BE2C (cell line): ENCODE measurements at regions not wholly inside any gene's neighbourhood (a gene's known extent, or its start where the extent isn't known, plus 50 kb on each side); places are given as distances from the start of the nearest gene placed in this dataset.

Source experiments
- DNase-seq: peaks from one replicate; pipeline ENCODE4 v3.0.0-alpha.2; 2020
- H3K27me3 ChIP-seq: fragments of 250-450 bp; sonication (Bioruptor Pico); 2 replicates; pipeline ENCODE4 v1.5.1; 2020; ENCODE audit warnings: mild to moderate bottlenecking
- H3K36me3 ChIP-seq: fragments of 250-450 bp; sonication (Bioruptor Pico); 2 replicates; pipeline ENCODE4 v1.5.1; 2020; ENCODE audit warnings: mild to moderate bottlenecking
- H3K4me1 ChIP-seq: fragments of 250-450 bp; sonication (Bioruptor Pico); 2 replicates; pipeline ENCODE4 v1.5.1; 2020
- H3K4me3 ChIP-seq: 2 replicates; pipeline ENCODE4 v1.5.1; 2011; ENCODE audit warnings: low read depth, low read length
- H3K9me3 ChIP-seq: fragments of 250-450 bp; sonication (Bioruptor Pico); 2 replicates; pipeline ENCODE4 v1.5.1; 2020
- CTCF ChIP-seq: IDR thresholded peaks from 2 replicates; pipeline ENCODE4 v1.5.1; 2012; ENCODE audit warnings: mild to moderate bottlenecking, low read depth, low read length

GRCh38 chrX:39499996-39500395 lies 597.8 kb downstream of the BCOR start:
- H3K27me3 ChIP-seq: no peaks in the 10 kb centered on the region
- DNase-seq: no peak
- H3K9me3 ChIP-seq: no peaks in the 10 kb centered on the region
- H3K4me3 ChIP-seq: no peak overlapping the region
- H3K4me1 ChIP-seq: no peaks in the 10 kb centered on the region
- no peak for TF ChIP-seq CTCF
- no peaks in the 10 kb centered on the region for H3K36me3 ChIP-seq

GRCh38 chrX:39501822-39502221 lies 595.9 kb downstream of the BCOR start:
- Histone ChIP-seq H3K4me3 (no peak overlapping the region), H3K9me3 (no peaks in the 10 kb centered on the region), H3K36me3 (no peaks in the 10 kb centered on the region), H3K27me3 (no peaks in the 10 kb centered on the region), H3K4me1 (no peaks in the 10 kb centered on the region)
- TF ChIP-seq CTCF: no peak
- DNase-seq: no peak

- DNase-seq: no peak
- no peak for TF ChIP-seq CTCF
- H3K27me3 ChIP-seq: no peaks in the 10 kb centered on the region
Observed at GRCh38 chrX:39502486-39502885, 595.3 kb downstream of the BCOR start.

GRCh38 chrX:39504227-39504626 lies 593.5 kb downstream of the BCOR start:
- Histone ChIP-seq H3K4me3 (no peak overlapping the region), H3K9me3 (no peaks in the 10 kb centered on the region), H3K27me3 (no peaks in the 10 kb centered on the region), H3K36me3 (no peaks in the 10 kb centered on the region), H3K4me1 (no peaks in the 10 kb centered on the region)
- TF ChIP-seq CTCF: no peak
- DNase-seq: no peak

More at GRCh38 chrX:39502486-39502885, 595.3 kb downstream of the BCOR start:
- Histone ChIP-seq H3K9me3 (no peaks in the 10 kb centered on the region), H3K4me1 (no peaks in the 10 kb centered on the region), H3K36me3 (no peaks in the 10 kb centered on the region), H3K4me3 (no peak overlapping the region)

GRCh38 chrX:39504850-39505259 lies 592.9 kb downstream of the BCOR start:
- no peaks in the 10 kb centered on the region for H3K27me3 ChIP-seq
- DNase-seq: no peak
- no peaks in the 10 kb centered on the region for H3K36me3 ChIP-seq
- TF ChIP-seq CTCF: no peak
- H3K9me3 ChIP-seq: no peaks in the 10 kb centered on the region
- H3K4me3 ChIP-seq: no peak overlapping the region
- no peaks in the 10 kb centered on the region for H3K4me1 ChIP-seq

- Histone ChIP-seq H3K4me3 (no peak overlapping the region), H3K36me3 (no peaks in the 10 kb centered on the region), H3K9me3 (no peaks in the 10 kb centered on the region), H3K4me1 (no peaks in the 10 kb centered on the region), H3K27me3 (no peaks in the 10 kb centered on the region)
- no peak for TF ChIP-seq CTCF
- DNase-seq: no peak
Observed at GRCh38 chrX:39506131-39506530, 591.6 kb downstream of the BCOR start.
